ENCODE measurements at regions not wholly inside any gene's neighbourhood (a gene's known extent, or its start where the extent isn't known, plus 50 kb on each side); places are given as distances from the start of the nearest gene placed in this dataset.

- no peak for DNase-seq (ENCODE audit: low read depth in 3 of 3)
These were observed 104.3 kb upstream of the ARL4C start for GRCh38 chr2:234601213-234601612.

- no peak for DNase-seq (ENCODE audit: low read depth in 3 of 3)
These were observed 100.6 kb upstream of the ARL4C start for GRCh38 chr2:234597576-234597861.

GRCh38 chr2:234596696-234597575, 100.1 kb upstream of the ARL4C start:
- no peak for DNase-seq (ENCODE audit: low read depth in 3 of 3)

- no peak for DNase-seq (ENCODE audit: low read depth in 3 of 3)
These were observed 98.9 kb upstream of the ARL4C start for GRCh38 chr2:234595829-234596228.

- no peak for DNase-seq (ENCODE audit: low read depth in 3 of 3)
These were observed 97.8 kb upstream of the ARL4C start for GRCh38 chr2:234594715-234595114.

- no peak for DNase-seq (ENCODE audit: low read depth in 3 of 3)
These were observed 96.8 kb upstream of the ARL4C start for GRCh38 chr2:234593636-234594035.

- DNase-seq (ENCODE audit: low read depth in 3 of 3), result no peak
These were observed 95.7 kb upstream of the ARL4C start for GRCh38 chr2:234592541-234592940.

GRCh38 chr2:234590076-234590475, 93.2 kb upstream of the ARL4C start:
- no peak for DNase-seq (ENCODE audit: low read depth in 3 of 3)

GRCh38 chr2:234588054-234588430, 91.2 kb upstream of the ARL4C start:
- no peak for DNase-seq (ENCODE audit: low read depth in 3 of 3)

GRCh38 chr2:234587341-234588053, 90.6 kb upstream of the ARL4C start:
- no peak for DNase-seq (ENCODE audit: low read depth in 3 of 3)

GRCh38 chr2:234583331-234583730, 86.5 kb upstream of the ARL4C start:
- no peak for DNase-seq (ENCODE audit: low read depth in 3 of 3)

GRCh38 chr2:234580686-234581085, 83.8 kb upstream of the ARL4C start:
- DNase-seq (ENCODE audit: low read depth in 3 of 3), result no peak

- DNase-seq (ENCODE audit: low read depth in 3 of 3), result no peak
These were observed 82.5 kb upstream of the ARL4C start for GRCh38 chr2:234579231-234579962.

- no peak for DNase-seq (ENCODE audit: low read depth in 3 of 3)
These were observed 81.5 kb upstream of the ARL4C start for GRCh38 chr2:234578389-234578788.

- no peak for DNase-seq (ENCODE audit: low read depth in 3 of 3)
These were observed 80.3 kb upstream of the ARL4C start for GRCh38 chr2:234577191-234577590.

- no peak for DNase-seq (ENCODE audit: low read depth in 3 of 3)
These were observed 74.9 kb upstream of the ARL4C start for GRCh38 chr2:234571620-234572407.

GRCh38 chr2:234570476-234570875, 73.6 kb upstream of the ARL4C start:
- DNase-seq (ENCODE audit: low read depth in 3 of 3), result no peak

- DNase-seq (ENCODE audit: low read depth in 3 of 3), result no peak
These were observed 73.0 kb upstream of the ARL4C start for GRCh38 chr2:234569776-234570430.

GRCh38 chr2:234566622-234567021, 69.7 kb upstream of the ARL4C start:
- DNase-seq (ENCODE audit: low read depth in 3 of 3), result no peak

GRCh38 chr2:234565842-234566619, 69.2 kb upstream of the ARL4C start:
- no peak for DNase-seq (ENCODE audit: low read depth in 3 of 3)

GRCh38 chr2:234565201-234565600, 68.3 kb upstream of the ARL4C start:
- DNase-seq (ENCODE audit: low read depth in 3 of 3), result no peak

All from stimulated activated CD4-positive, alpha-beta T cell treated with anti-CD3 and anti-CD28 coated beads, TNF-alpha, amount 100 ng/mL, for 48 hours (primary cell).